OCI-LY7 (cell line): ENCODE measurements at regions not wholly inside any gene's neighbourhood (a gene's known extent, or its start where the extent isn't known, plus 50 kb on each side); places are given as distances from the start of the nearest gene placed in this dataset.

Experiments used
- BruUV-seq: library from RNA; stranded (reverse); fragments of 400-500 nt; replicated peaks from 2 replicates; lab custom pipeline; 2021; lab: Mats Ljungman, UMichigan
- CTCF ChIA-PET: fragments of 300-600 bp; sonication (Branson Sonifier 250); formaldehyde crosslinking; loops from one replicate; lab custom pipeline; 2022; ENCODE audit warnings: antibody characterized with exemption; ENCODE audit not compliant: unreplicated experiment; lab: Charles Lee
- POLR2A ChIA-PET: fragments of 300-600 bp; sonication (Branson Sonifier 250); formaldehyde crosslinking; loops from one replicate; lab custom pipeline; 2022; ENCODE audit warnings: antibody characterized with exemption; lab: Charles Lee
- DNase-seq: peaks from one replicate; pipeline ENCODE4 v3.0.0-alpha.2; 2015; ENCODE audit warnings: low spot score
- H2AFZ ChIP-seq: fragments of 200-600 bp; sonication (generic), shearing (Covaris generic); 2 replicates; pipeline ENCODE4 v1.6.1; 2014; ENCODE audit warnings: mild to moderate bottlenecking, antibody characterized with exemption, low read length, moderate library complexity
- H3K27ac ChIP-seq: fragments of 200-600 bp; sonication (generic); 2 replicates; pipeline ENCODE4 v1.5.1; 2014; ENCODE audit warnings: mixed run types, low read depth, mild to moderate bottlenecking, moderate library complexity, low read length, inconsistent platforms; ENCODE audit not compliant: poor library complexity, severe bottlenecking
- H3K36me3 ChIP-seq: fragments of 200-600 bp; sonication (generic); 2 replicates; pipeline ENCODE4 v1.6.1; 2014; ENCODE audit warnings: mild to moderate bottlenecking, antibody characterized with exemption, low read length, moderate library complexity, mixed read lengths; ENCODE audit not compliant: insufficient read depth
- H3K4me1 ChIP-seq: fragments of 200-600 bp; sonication (generic); 2 replicates; pipeline ENCODE4 v1.5.1; 2014; ENCODE audit warnings: mild to moderate bottlenecking, low read length; ENCODE audit not compliant: insufficient read depth, poor library complexity, severe bottlenecking
- H3K4me2 ChIP-seq: fragments of 200-600 bp; sonication (generic); 2 replicates; pipeline ENCODE4 v1.6.1; 2014; ENCODE audit warnings: mild to moderate bottlenecking, low read length
- H3K4me3 ChIP-seq: fragments of 200-600 bp; sonication (generic); 2 replicates; pipeline ENCODE4 v1.5.1; 2014; ENCODE audit warnings: mild to moderate bottlenecking, low read depth, low read length; ENCODE audit not compliant: poor library complexity, severe bottlenecking
- H3K79me2 ChIP-seq: fragments of 200-600 bp; sonication (generic); 2 replicates; pipeline ENCODE4 v1.6.1; 2016; ENCODE audit warnings: low read depth, mild to moderate bottlenecking, low read length, moderate library complexity, mixed read lengths; ENCODE audit not compliant: insufficient read depth
- H3K9me2 ChIP-seq: fragments of 200-600 bp; sonication (generic); 2 replicates; pipeline ENCODE4 v1.6.1; 2016; ENCODE audit warnings: mild to moderate bottlenecking, low read length, mixed read lengths; ENCODE audit not compliant: insufficient read depth
- H3K9me3 ChIP-seq: fragments of 200-600 bp; sonication (generic); 2 replicates; pipeline ENCODE4 v1.6.1; 2014; ENCODE audit warnings: mild to moderate bottlenecking, mixed run types, low read length, mixed read lengths
- H4K20me1 ChIP-seq: fragments of 200-600 bp; sonication (generic); 2 replicates; pipeline ENCODE4 v1.6.1; 2014; ENCODE audit warnings: mild to moderate bottlenecking, antibody characterized with exemption, low read length, moderate library complexity, mixed read lengths; ENCODE audit not compliant: insufficient read depth
- CTCF ChIP-seq: fragments of 200-600 bp; sonication (generic); conservative IDR thresholded peaks from 2 replicates; pipeline ENCODE4 v1.5.1; 2014; ENCODE audit warnings: mild to moderate bottlenecking, antibody characterized with exemption, low read length, moderate library complexity, mixed read lengths
- EZH2phosphoT487 ChIP-seq: fragments of 200-600 bp; sonication (generic); IDR thresholded peaks from 2 replicates; pipeline ENCODE4 v1.6.1; 2018; ENCODE audit warnings: low read depth, borderline replicate concordance, mild to moderate bottlenecking, mixed run types, antibody characterized with exemption, low read length, moderate library complexity, mixed read lengths
- intact Hi-C: fragments of 100-400 bp; cut with micrococcal nuclease; formaldehyde crosslinking; loops from one replicate; pipeline ENCODE4 v1.10.0; 2022; ENCODE audit not compliant: unreplicated experiment

GRCh38 chr18:67159662-67160061 lies 356.9 kb downstream of the DSEL start:
- H2AFZ ChIP-seq, result no peak overlapping the region
- POLR2A ChIA-PET, result interaction anchor here (0.9 kb wide), 1 partner anchor 15 kb away, joined by 3 read pairs; no protein-coding TSS in a partner anchor
- CTCF ChIA-PET, result no interaction called here
- no peaks in the 10 kb centered on the region for H3K79me2 ChIP-seq
- H3K4me2 ChIP-seq, result no peak overlapping the region
- no peak for DNase-seq
- TF ChIP-seq EZH2phosphoT487, result no peak
- no peak for TF ChIP-seq CTCF
- H3K27ac ChIP-seq, result no peak overlapping the region
- H3K9me2 ChIP-seq, result no peaks in the 10 kb centered on the region
- no TSS peak for BruUV-seq
- no peak overlapping the region for H3K4me3 ChIP-seq
- no peaks in the 10 kb centered on the region for H3K36me3 ChIP-seq
- H3K4me1 ChIP-seq, result no peaks in the 10 kb centered on the region
- H3K9me3 ChIP-seq, result no peaks in the 10 kb centered on the region
- intact Hi-C loops, result no loop called here
- H4K20me1 ChIP-seq, result no peaks in the 10 kb centered on the region

- Histone ChIP-seq H3K9me3 (no peaks in the 10 kb centered on the region), H3K4me3 (no peak overlapping the region), H2AFZ (no peak overlapping the region), H3K27ac (no peak overlapping the region), H3K9me2 (no peaks in the 10 kb centered on the region), H4K20me1 (no peaks in the 10 kb centered on the region), H3K4me1 (no peaks in the 10 kb centered on the region), H3K4me2 (no peak overlapping the region), H3K79me2 (no peaks in the 10 kb centered on the region), H3K36me3 (no peaks in the 10 kb centered on the region)
- ChIA-PET CTCF (no interaction called here), POLR2A (no interaction called here)
- intact Hi-C loops, result no loop called here
- no peak for DNase-seq
- TF ChIP-seq CTCF (no peak), EZH2phosphoT487 (no peak)
- BruUV-seq, result no TSS peak
These were observed 361.5 kb downstream of the DSEL start for GRCh38 chr18:67154979-67155378.

- Histone ChIP-seq H4K20me1 (no peaks in the 10 kb centered on the region), H3K4me2 (no peak overlapping the region), H2AFZ (no peak overlapping the region), H3K27ac (no peak overlapping the region), H3K9me3 (no peaks in the 10 kb centered on the region), H3K9me2 (no peaks in the 10 kb centered on the region), H3K4me1 (no peaks in the 10 kb centered on the region), H3K36me3 (no peaks in the 10 kb centered on the region), H3K79me2 (no peaks in the 10 kb centered on the region), H3K4me3 (no peak overlapping the region)
- ChIA-PET CTCF (no interaction called here), POLR2A (no interaction called here)
- DNase-seq, result no peak
- intact Hi-C loops, result no loop called here
- BruUV-seq, result no TSS peak
- no peak for TF ChIP-seq CTCF
- no peak for TF ChIP-seq EZH2phosphoT487
These were observed 365.2 kb downstream of the DSEL start for GRCh38 chr18:67151366-67151765.
